GM18907 (cell line): ENCODE measurements at regions not wholly inside any gene's neighbourhood (a gene's known extent, or its start where the extent isn't known, plus 50 kb on each side); places are given as distances from the start of the nearest gene placed in this dataset.
"Not testable (repeated sequence)": the region's sequence is repeated elsewhere in the genome, so short reads cannot be mapped to it uniquely, and the experiment has no call there.

Experiments used
- ATAC-seq: cut with Tn5 transposase; IDR thresholded peaks from one replicate; pipeline ENCODE4 v1.9.1; 2021; ENCODE audit warnings: mild to moderate bottlenecking, moderate library complexity; ENCODE audit not compliant: unreplicated experiment

DNA sequence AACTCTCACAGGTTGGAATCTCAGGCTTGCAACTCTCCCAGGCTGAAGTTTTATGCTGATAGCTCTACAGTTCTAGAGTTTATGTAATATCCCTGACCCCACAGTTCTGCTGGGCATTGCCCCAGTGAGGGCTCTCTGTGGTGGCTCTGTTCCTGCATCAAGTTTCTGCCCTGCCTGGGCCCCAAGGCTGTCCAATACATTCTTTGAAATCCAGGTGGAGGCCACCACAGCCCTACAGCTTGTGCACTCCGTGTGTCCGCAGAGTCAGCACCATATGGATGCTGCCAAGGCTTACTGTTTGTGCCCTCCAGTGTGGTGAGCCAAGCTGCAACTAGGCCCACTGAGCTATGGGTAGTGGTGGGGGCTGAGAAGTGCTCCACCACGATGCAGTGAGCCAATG, 1141.2 kb upstream of the EPHA6 start:
- ATAC-seq = no peak

- ATAC-seq = peak; percentile 85
These were observed 1108.5 kb upstream of the EPHA6 start for GRCh38 chr3:95705786-95706418.

- ATAC-seq = no peak
These were observed 1107.1 kb upstream of the EPHA6 start for GRCh38 chr3:95707268-95707667.

DNA sequence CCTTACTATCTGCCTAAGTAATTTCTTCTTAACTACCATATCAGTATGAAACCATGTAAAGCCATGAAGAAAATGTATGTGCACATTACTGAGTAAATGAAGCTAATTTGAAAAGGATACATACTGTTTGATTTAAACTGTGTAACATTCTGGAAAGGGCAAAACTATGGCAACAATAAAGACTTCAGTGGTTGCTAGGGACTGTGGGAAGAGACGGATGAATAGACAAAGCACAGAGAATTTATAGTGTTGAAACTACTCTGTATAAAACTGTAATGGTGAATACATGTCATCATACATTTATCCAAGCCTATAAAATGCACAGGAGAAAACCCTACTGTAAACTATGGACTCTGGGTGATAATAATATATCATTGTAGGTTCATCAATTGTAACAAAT, 1103.7 kb upstream of the EPHA6 start:
- no peak for ATAC-seq

- ATAC-seq = no peak
These were observed 1102.6 kb upstream of the EPHA6 start for GRCh38 chr3:95711789-95712188.

- no peak for ATAC-seq
These were observed 1099.3 kb upstream of the EPHA6 start for GRCh38 chr3:95715128-95715527.

GRCh38 chr3:95717048-95717447, 1097.3 kb upstream of the EPHA6 start:
- ATAC-seq = no peak

DNA sequence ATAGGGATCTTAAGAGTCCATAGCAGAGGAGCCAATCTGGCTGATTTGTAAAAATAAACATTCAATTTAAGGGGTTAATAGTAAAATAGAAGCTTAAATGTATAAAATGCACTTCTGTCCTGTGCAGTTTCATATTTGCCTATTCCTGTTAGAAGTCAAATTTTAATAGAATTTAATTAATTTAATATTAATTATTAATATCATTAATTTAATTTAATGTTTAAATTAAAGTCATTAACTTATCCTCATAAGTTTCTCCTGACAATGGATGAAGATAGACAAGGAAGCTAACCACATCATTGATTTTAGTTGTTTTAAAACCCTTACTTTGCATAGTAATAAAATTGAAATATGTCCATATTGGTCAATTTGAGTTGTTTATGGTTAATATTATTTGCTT, 1096.2 kb upstream of the EPHA6 start:
- no peak for ATAC-seq

- ATAC-seq = no peak
These were observed 1094.9 kb upstream of the EPHA6 start for GRCh38 chr3:95719481-95719880.

GRCh38 chr3:95721938-95722337, 1092.5 kb upstream of the EPHA6 start:
- ATAC-seq = peak; percentile 90

DNA sequence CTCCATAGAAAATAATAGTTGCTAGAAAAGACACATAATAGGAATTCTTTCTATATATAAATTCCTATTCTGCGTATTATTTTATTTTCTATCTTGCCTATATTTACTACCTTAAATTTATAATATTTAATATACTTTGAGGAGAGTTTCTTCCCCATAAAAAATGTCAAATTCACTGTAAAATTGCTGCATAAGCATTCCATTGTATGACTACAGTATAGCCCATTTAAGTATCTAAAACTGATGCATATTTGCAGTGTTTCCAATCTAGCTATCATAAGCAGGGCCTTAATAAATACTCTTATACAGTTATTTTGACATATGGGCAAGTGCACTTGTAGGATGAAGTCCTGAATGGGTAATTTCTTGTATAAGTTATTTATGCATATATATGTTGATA, 1088.6 kb upstream of the EPHA6 start:
- ATAC-seq = no peak

DNA sequence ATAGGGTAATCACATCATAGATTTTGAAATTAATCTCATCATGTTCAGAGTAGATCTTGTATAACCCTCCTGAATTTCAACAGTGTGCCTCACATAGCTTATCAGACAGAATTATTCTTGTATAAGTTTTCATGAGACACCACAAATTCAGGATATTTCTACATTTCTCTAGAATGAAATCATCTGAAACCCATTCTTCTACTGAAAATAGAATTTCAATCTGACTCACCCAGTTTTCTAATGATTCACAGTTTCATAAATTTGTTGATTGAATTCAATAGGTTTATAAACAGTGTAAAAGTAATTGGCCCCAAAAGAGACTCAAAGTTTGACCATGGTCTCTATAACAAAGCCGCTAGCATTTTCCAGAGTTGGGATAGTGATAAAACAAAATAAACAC, 1082.6 kb upstream of the EPHA6 start:
- ATAC-seq = no peak

GRCh38 chr3:95733336-95733735, 1081.1 kb upstream of the EPHA6 start:
- no peak for ATAC-seq

DNA sequence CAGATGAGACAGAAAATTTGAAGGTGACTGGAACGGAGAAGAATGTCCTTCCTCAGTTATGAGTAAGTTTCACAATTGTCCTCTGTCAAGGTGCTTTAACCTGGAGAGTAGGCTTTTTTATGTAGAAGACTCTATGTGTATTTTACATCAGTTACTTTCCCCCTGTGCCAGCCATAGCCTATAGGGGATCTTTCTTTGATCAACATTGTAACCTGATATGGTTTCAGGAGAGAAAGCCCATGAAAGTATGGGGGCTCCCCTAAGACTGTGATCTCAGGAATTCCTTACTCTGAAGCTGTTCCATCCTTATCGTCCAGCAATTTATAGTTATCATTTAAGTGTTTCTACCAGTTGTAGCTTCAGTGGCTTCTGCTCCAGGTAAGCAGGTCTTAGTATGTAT, 1076.3 kb upstream of the EPHA6 start:
- no peak for ATAC-seq

GRCh38 chr3:95744896-95745295, 1069.5 kb upstream of the EPHA6 start:
- not testable (repeated sequence) for ATAC-seq

GRCh38 chr3:95750097-95750496, 1064.3 kb upstream of the EPHA6 start:
- no peak for ATAC-seq

DNA sequence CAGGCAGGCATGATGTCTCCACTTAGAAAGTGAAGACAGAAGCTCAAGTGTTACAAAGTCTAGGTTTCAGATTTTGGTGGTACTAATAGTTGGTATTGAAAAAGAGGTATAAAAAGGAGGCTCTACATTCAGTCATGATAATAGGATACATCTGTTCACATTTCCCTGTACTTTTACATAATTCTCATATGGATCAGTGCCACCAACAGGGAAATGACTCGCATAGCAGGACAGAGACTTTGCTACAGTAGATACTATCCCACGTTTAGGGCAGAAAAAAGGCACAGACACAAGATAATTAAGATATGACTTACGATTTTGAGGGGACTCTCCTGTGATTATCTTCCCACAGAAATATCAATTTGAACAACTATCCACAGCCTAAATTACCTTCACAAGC, 1062.9 kb upstream of the EPHA6 start:
- no peak for ATAC-seq

DNA sequence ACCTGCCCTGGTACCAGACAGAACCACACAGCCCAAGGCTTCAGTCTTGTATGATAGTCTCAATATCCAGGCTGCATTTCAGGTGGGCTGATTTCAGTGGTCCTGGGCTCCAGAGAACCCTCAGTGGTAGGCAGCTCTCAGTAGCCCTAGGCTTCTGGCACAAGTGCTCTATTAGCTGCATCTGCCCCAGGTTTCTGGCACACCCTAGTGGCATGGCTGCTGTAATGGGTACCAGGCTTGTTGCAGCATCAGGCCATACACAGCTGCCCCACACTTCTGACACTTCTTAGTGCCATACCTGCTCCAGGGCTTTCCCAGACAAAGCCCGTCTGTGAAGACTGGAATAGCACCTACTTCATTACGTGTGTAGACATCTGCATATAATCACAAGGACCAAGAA, 1062.2 kb upstream of the EPHA6 start:
- no peak for ATAC-seq

GRCh38 chr3:95758707-95759106, 1055.7 kb upstream of the EPHA6 start:
- no peak for ATAC-seq

- no peak for ATAC-seq
These were observed 1054.6 kb upstream of the EPHA6 start for GRCh38 chr3:95759614-95760301.

- ATAC-seq = no peak
These were observed 1038.8 kb upstream of the EPHA6 start for GRCh38 chr3:95775486-95776094.

DNA sequence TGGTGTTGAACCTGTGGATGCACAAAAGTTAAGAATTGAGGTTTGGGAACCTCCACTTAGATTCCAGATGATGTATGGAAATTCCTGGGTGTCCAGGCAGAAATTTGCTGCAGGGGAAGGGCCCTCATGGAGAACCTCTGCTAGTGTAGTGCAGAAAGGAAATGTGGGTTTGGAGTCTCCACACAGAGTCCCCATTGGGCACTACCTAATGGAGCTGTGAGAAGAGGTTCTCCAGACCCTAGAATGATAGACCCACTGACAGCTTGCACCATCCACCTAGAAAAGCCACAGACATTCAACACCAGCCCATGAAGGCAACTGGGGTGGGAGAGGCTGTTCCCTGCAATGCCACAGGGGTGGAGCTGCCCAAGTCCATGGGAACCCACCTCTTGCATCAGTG, 1032.8 kb upstream of the EPHA6 start:
- ATAC-seq = no peak
